Effector memory CD8-positive, alpha-beta T cell (primary cell): ENCODE measurements at regions not wholly inside any gene's neighbourhood (a gene's known extent, or its start where the extent isn't known, plus 50 kb on each side); places are given as distances from the start of the nearest gene placed in this dataset.

ENCODE experiments used
- ATAC-seq: fragments of 150-1000 bp; cut with Tn5 transposase; replicated peaks from 2 replicates; pipeline ENCODE4 v1.10.0; 2021; ENCODE audit warnings: mild to moderate bottlenecking, moderate library complexity
- DNase-seq, 3 experiments: peaks; one replicate each; pipeline ENCODE4 v3.0.0; 2021
- H3K27ac Mint-ChIP-seq, 2 donors: one replicate each; pipeline ENCODE4 v1.8.0; 2022; ENCODE audit warnings: mild to moderate bottlenecking in 2 of 2, mixed read lengths in 2 of 2, moderate library complexity in 2 of 2
- H3K27me3 Mint-ChIP-seq, 2 donors: one replicate each; pipeline ENCODE4 v1.8.0; 2022; ENCODE audit warnings: mixed read lengths in 2 of 2
- H3K36me3 Mint-ChIP-seq: one replicate; pipeline ENCODE4 v1.8.0; 2022; ENCODE audit warnings: mild to moderate bottlenecking, moderate library complexity, mixed read lengths; ENCODE audit not compliant: insufficient read depth
- H3K4me1 Mint-ChIP-seq, 2 donors: one replicate each; pipeline ENCODE4 v1.8.0; 2022; ENCODE audit warnings: low read depth in 2 of 2, mixed read lengths in 2 of 2
- H3K4me3 Mint-ChIP-seq, 2 donors: one replicate each; pipeline ENCODE4 v1.8.0; 2022; ENCODE audit warnings: mild to moderate bottlenecking in 2 of 2, mixed read lengths in 2 of 2, moderate library complexity in 2 of 2
- H3K9me3 Mint-ChIP-seq, 2 donors: one replicate each; pipeline ENCODE4 v1.8.0; 2022; ENCODE audit warnings: mixed read lengths in 2 of 2

DNA sequence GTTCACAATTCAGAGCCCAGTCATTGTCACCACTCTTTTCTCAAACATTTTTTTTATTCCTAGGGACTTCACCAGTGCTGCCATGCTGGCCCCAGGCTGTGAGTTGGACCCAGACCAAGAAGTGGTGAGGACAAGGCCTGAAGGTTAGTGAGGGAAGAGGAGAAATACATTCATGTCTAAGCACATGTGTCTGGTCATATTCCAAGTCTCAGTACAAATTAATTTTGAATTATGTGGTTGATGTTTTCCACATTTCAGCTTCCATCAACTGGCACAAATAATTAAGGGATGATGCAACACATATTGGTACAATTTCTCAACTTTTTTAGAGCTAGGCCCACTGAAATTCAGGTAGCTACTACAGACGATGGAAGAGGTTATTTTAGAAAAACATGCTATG, 106.6 kb upstream of the UPP2 start:
- peaks cover 0 to 15% of the 10 kb centered on the region in 2 donors for H3K27me3 Mint-ChIP-seq
- H3K4me1 Mint-ChIP-seq, result no peaks in the 10 kb centered on the region
- no peak for DNase-seq
- no peak for ATAC-seq
- no peak overlapping the region for H3K4me3 Mint-ChIP-seq
- no peaks in the 10 kb centered on the region for H3K36me3 Mint-ChIP-seq
- H3K9me3 Mint-ChIP-seq, result peaks cover 0 to 3% of the 10 kb centered on the region in 2 donors
- H3K27ac Mint-ChIP-seq, result no peak overlapping the region

DNA sequence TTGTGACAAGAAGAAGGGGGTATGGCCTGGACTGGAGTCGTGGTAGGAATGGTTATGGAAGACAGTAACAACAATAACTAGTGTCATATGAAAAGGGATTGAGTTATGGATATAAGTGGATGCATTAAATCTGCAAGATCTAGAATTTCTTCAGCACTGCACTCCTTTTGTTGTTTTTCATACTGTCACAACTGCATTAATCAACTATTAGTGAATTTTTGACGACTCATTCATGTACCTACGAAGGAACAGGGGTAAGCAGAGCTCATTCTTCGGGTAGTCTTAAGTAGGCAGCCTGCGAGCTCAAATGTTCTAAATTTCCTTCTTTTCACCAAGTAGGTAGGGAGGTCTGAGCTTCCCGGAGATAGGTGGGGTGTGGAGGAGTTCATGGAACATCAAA, 109.7 kb upstream of the UPP2 start:
- Mint-ChIP-seq H3K27ac (no peak overlapping the region), H3K9me3 (no peaks in the 10 kb centered on the region), H3K27me3 (peaks cover under 1 to 5% of the 10 kb centered on the region in 2 donors), H3K36me3 (no peaks in the 10 kb centered on the region), H3K4me1 (no peaks in the 10 kb centered on the region), H3K4me3 (no peak overlapping the region)
- ATAC-seq (no peak), DNase-seq (no peak)

DNA sequence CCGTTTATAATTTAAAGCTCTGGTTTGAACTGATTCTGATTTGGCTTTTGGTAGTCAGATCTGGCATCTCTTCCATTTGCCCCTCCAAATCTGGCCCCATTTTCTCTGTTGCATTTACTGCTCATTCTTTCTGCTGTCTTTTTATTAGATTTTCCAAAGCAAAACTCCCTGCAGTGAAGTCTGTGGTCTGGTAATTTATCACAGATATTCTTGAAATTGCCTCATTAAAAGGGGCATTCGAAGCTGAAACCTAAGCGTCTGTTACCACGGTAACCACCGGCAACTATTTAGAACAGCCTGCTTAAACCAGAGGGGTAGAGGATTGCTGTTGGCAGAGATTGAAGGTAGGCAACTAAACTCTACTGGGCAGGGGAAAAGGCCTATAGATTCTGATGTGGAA, 111.5 kb upstream of the UPP2 start:
- Mint-ChIP-seq H3K4me1 (no peaks in the 10 kb centered on the region), H3K27me3 (peaks cover 15 to 20% of the 10 kb centered on the region in 2 donors), H3K4me3 (no peak overlapping the region), H3K36me3 (no peaks in the 10 kb centered on the region), H3K27ac (no peak overlapping the region), H3K9me3 (no peaks in the 10 kb centered on the region)
- no peak for ATAC-seq
- no peak for DNase-seq

DNA sequence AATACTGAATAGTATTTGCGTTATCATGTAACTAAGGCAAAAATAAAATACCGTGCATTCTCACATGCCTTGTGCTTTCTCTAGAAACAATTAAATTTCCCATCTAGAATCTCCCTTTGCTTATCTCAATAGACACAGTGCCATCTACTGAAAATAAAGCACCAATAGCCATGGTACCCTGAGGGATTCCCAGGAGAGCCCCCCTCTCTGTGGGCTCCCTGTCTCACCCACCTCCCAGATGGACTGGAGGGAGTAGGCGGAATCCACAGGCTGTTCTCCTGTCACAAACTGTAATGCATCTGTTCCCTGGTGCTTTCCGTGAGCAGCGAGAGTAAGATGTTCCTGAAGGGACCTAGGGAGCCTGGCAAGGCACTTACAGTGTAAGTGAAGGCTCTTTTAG, 112.4 kb upstream of the UPP2 start:
- H3K27me3 Mint-ChIP-seq, result peaks cover 24 to 29% of the 10 kb centered on the region in 2 donors
- ATAC-seq (no peak), DNase-seq (no peak)
- H3K36me3 Mint-ChIP-seq, result no peaks in the 10 kb centered on the region
- H3K4me1 Mint-ChIP-seq, result no peaks in the 10 kb centered on the region
- no peaks in the 10 kb centered on the region for H3K9me3 Mint-ChIP-seq
- H3K4me3 Mint-ChIP-seq, result no peak overlapping the region
- no peak overlapping the region for H3K27ac Mint-ChIP-seq

GRCh38 chr2:157986761-157987160, 110.6 kb upstream of the ACVR1 start:
- H3K9me3 Mint-ChIP-seq, result no peaks in the 10 kb centered on the region
- DNase-seq (no peak), ATAC-seq (no peak)
- H3K4me3 Mint-ChIP-seq, result no peak overlapping the region
- no peaks in the 10 kb centered on the region for H3K4me1 Mint-ChIP-seq
- peaks cover 37 to 50% of the 10 kb centered on the region in 2 donors for H3K27me3 Mint-ChIP-seq
- no peak overlapping the region for H3K27ac Mint-ChIP-seq
- no peaks in the 10 kb centered on the region for H3K36me3 Mint-ChIP-seq

GRCh38 chr2:157984866-157985265, 108.7 kb upstream of the ACVR1 start:
- peaks cover 48 to 50% of the 10 kb centered on the region in 2 donors for H3K27me3 Mint-ChIP-seq
- H3K36me3 Mint-ChIP-seq, result no peaks in the 10 kb centered on the region
- DNase-seq, result no peak
- H3K4me3 Mint-ChIP-seq, result no peak overlapping the region
- no peaks in the 10 kb centered on the region for H3K9me3 Mint-ChIP-seq
- no peak overlapping the region for H3K27ac Mint-ChIP-seq
- no peaks in the 10 kb centered on the region for H3K4me1 Mint-ChIP-seq
- ATAC-seq, result no peak

- Mint-ChIP-seq H3K4me3 (no peak overlapping the region), H3K9me3 (peaks cover 0 to 3% of the 10 kb centered on the region in 2 donors)
Observed at GRCh38 chr2:157980020-157980419, 103.9 kb upstream of the ACVR1 start.

DNA sequence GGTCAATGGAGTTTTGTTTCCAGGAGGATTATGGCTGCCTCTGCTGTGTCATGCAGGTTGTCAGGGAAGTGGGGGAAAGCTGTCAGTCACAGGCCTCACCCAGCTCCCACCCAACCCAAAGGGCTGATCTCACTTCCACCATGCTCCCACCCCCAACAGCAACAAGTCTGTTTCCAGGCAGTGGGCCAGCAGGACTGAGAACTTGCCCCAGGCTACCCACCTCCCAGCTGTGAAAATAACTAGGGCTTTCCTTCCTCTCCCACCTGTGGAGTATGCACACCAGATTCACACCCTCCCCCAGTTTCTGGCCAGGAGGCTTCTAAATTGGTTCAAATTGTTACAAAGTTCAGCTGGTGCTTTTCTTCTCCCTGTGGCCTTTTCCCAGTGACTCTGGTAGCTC, 95.6 kb upstream of the ACVR1 start:
- Mint-ChIP-seq H3K27ac (no peak overlapping the region), H3K27me3 (peaks cover 23 to 41% of the 10 kb centered on the region in 2 donors), H3K36me3 (peaks cover 3% of the 10 kb centered on the region), H3K4me1 (peaks cover 0 to 3% of the 10 kb centered on the region in 2 donors), H3K4me3 (no peak overlapping the region), H3K9me3 (no peaks in the 10 kb centered on the region)
- ATAC-seq, result no peak
- no peak for DNase-seq

More at GRCh38 chr2:157980020-157980419, 103.9 kb upstream of the ACVR1 start:
- H3K27ac Mint-ChIP-seq, result no peak overlapping the region
- ATAC-seq, result no peak
- peaks cover 46 to 51% of the 10 kb centered on the region in 2 donors for H3K27me3 Mint-ChIP-seq
- DNase-seq, result no peak
- peaks cover 0 to 3% of the 10 kb centered on the region in 2 donors for H3K4me1 Mint-ChIP-seq
- H3K36me3 Mint-ChIP-seq, result no peaks in the 10 kb centered on the region

DNA sequence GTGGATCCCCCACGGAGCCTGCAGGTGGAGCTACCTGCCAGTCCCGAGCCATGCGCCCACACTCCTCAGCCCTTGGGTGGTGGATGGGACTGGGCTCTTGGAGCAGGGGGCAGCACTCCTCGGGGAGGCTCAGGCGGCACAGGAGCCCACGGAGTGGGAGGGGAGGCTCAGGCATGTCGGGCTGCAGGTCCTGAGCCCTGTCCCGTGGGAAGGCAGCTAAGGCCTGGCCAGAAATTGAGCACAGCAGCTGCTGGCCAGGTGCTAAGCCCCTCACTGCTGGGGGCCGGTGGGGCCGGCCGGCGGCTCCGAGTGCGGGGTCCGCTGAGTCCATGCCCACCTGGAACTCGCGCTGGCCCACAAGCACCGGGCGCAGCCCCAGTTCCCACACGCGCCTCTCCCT, 91.7 kb upstream of the ACVR1 start:
- no peak for ATAC-seq
- Mint-ChIP-seq H3K9me3 (peaks cover 0 to 2% of the 10 kb centered on the region in 2 donors), H3K27ac (no peak overlapping the region), H3K4me3 (no peak overlapping the region), H3K36me3 (peaks cover 3% of the 10 kb centered on the region), H3K27me3 (peaks cover 18 to 36% of the 10 kb centered on the region in 2 donors), H3K4me1 (no peaks in the 10 kb centered on the region)
- no peak for DNase-seq

- ATAC-seq (no peak), DNase-seq (no peak)
- no peaks in the 10 kb centered on the region for H3K4me1 Mint-ChIP-seq
- H3K4me3 Mint-ChIP-seq, result no peak overlapping the region
- no peak overlapping the region for H3K27ac Mint-ChIP-seq
- no peaks in the 10 kb centered on the region for H3K27me3 Mint-ChIP-seq
- H3K9me3 Mint-ChIP-seq, result peaks cover 5 to 14% of the 10 kb centered on the region in 2 donors
- H3K36me3 Mint-ChIP-seq, result no peaks in the 10 kb centered on the region
Observed at GRCh38 chr2:157959249-157959648, 83.1 kb upstream of the ACVR1 start.

GRCh38 chr2:157957596-157957995, 81.5 kb upstream of the ACVR1 start:
- Mint-ChIP-seq H3K27ac (no peak overlapping the region), H3K4me1 (no peaks in the 10 kb centered on the region), H3K9me3 (peaks cover 5 to 14% of the 10 kb centered on the region in 2 donors), H3K4me3 (no peak overlapping the region), H3K36me3 (no peaks in the 10 kb centered on the region), H3K27me3 (peaks cover 3 to 4% of the 10 kb centered on the region in 2 donors)
- no peak for DNase-seq
- ATAC-seq, result no peak

- H3K4me3 Mint-ChIP-seq, result no peak overlapping the region
- H3K4me1 Mint-ChIP-seq, result no peaks in the 10 kb centered on the region
- ATAC-seq (no peak), DNase-seq (no peak)
- peaks cover 18 to 30% of the 10 kb centered on the region in 2 donors for H3K27me3 Mint-ChIP-seq
- peaks cover 2 to 7% of the 10 kb centered on the region in 2 donors for H3K9me3 Mint-ChIP-seq
- H3K36me3 Mint-ChIP-seq, result no peaks in the 10 kb centered on the region
- H3K27ac Mint-ChIP-seq, result no peak overlapping the region
Observed at GRCh38 chr2:157952558-157952957, 76.4 kb upstream of the ACVR1 start.

DNA sequence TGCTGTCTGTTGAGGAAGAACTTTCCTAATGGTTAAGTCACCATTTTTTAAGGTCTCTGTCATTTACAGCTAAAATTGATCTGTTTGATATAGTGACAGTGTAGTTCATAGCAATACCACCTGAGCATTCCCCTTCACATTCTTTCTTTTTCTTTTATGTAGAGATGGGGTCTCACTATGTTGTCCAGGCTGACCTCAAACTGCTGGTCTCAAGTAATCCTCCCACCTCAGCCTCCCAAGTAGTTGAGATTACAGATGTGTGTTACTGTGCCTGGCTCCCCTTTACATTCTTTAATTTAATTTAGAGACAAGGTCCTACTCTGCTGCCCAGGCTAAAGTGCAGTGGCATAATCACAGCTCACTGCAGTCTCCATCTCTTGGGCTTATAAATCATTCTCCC, 72.7 kb upstream of the ACVR1 start:
- Mint-ChIP-seq H3K4me1 (no peaks in the 10 kb centered on the region), H3K36me3 (no peaks in the 10 kb centered on the region)
- ATAC-seq, result no peak

GRCh38 chr2:157946919-157947557, 70.9 kb upstream of the ACVR1 start:
- ATAC-seq (no peak), DNase-seq (no peak)
- H3K27me3 Mint-ChIP-seq, result peaks cover 9 to 28% of the 10 kb centered on the region in 2 donors
- H3K4me3 Mint-ChIP-seq, result no peak overlapping the region
- no peaks in the 10 kb centered on the region for H3K9me3 Mint-ChIP-seq
- no peaks in the 10 kb centered on the region for H3K36me3 Mint-ChIP-seq
- no peaks in the 10 kb centered on the region for H3K4me1 Mint-ChIP-seq
- no peak overlapping the region for H3K27ac Mint-ChIP-seq

More for the DNA sequence above, 72.7 kb upstream of the ACVR1 start:
- DNase-seq, result no peak
- no peaks in the 10 kb centered on the region for H3K9me3 Mint-ChIP-seq
- no peak overlapping the region for H3K4me3 Mint-ChIP-seq
- no peak overlapping the region for H3K27ac Mint-ChIP-seq
- H3K27me3 Mint-ChIP-seq, result peaks cover 18 to 36% of the 10 kb centered on the region in 2 donors
